ENCODE measurements at regions not wholly inside any gene's neighbourhood (a gene's known extent, or its start where the extent isn't known, plus 50 kb on each side); places are given as distances from the start of the nearest gene placed in this dataset.

DNA sequence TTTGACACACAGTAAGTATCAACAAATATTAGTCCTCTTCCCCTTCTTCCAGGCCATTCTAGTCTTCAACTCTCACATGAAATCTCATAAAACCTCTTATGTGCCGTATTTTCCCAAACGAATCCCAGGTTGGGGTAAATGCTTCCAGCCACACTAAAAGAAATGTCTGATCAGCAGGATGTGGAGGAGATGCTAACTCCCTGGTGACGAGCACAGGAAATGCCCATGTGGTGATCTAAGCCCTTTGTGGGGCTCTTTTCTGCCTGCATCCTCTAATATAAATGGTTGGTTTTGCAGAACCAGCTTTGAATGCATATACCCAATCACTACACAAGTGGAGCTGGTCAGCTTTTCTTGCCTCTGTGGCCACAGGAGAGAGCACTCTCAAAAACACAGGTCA lies 498.2 kb upstream of the ERCC4 start:
- TF ChIP-seq, protein P1, sequence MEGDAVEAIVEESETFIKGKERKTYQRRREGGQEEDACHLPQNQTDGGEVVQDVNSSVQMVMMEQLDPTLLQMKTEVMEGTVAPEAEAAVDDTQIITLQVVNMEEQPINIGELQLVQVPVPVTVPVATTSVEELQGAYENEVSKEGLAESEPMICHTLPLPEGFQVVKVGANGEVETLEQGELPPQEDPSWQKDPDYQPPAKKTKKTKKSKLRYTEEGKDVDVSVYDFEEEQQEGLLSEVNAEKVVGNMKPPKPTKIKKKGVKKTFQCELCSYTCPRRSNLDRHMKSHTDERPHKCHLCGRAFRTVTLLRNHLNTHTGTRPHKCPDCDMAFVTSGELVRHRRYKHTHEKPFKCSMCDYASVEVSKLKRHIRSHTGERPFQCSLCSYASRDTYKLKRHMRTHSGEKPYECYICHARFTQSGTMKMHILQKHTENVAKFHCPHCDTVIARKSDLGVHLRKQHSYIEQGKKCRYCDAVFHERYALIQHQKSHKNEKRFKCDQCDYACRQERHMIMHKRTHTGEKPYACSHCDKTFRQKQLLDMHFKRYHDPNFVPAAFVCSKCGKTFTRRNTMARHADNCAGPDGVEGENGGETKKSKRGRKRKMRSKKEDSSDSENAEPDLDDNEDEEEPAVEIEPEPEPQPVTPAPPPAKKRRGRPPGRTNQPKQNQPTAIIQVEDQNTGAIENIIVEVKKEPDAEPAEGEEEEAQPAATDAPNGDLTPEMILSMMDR (IDR thresholded peaks at IDR 0.05; ENCODE audit: insufficient read depth, low read length, severe bottlenecking) = no peak
- DNase-seq (ENCODE audit: low read depth) = no peak
- Histone ChIP-seq H3K4me3 (ENCODE audit: low read depth, low read length) (no peak overlapping the region), H3K36me3 (ENCODE audit: control insufficient read depth, insufficient read depth, low read length) (no peaks in the 10 kb centered on the region), H3K27me3 (ENCODE audit: control insufficient read depth, insufficient read depth, low read length) (no peaks in the 10 kb centered on the region)
- no peak for FAIRE-seq

DNA sequence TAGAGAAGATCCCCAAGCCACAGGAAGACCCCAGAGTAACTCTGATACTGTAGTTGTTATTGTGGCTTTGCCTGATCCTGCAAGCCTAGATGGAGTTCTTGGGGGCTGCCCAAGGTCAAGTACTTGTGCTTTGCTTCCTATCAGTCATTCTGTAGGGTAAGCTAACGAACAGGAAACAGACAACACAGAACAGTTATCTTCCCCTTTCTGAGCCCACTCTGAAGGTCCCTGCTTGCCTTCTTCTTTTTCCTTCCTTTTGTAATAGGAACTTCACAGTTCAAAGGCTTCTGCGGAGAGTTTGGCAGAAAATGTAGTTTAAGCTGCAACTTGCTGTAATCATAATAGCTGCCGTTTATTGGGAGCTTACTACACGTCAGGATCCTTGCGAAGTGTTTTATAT lies 494.1 kb upstream of the ERCC4 start:
- no peaks in the 10 kb centered on the region for H3K36me3 ChIP-seq (ENCODE audit: control insufficient read depth, insufficient read depth, low read length)
- H3K4me3 ChIP-seq (ENCODE audit: low read depth, low read length) = no peak overlapping the region
- TF ChIP-seq, protein P1 (IDR thresholded peaks at IDR 0.05; ENCODE audit: insufficient read depth, low read length, severe bottlenecking) = no peak
- FAIRE-seq = no peak
- DNase-seq (ENCODE audit: low read depth) = no peak
- H3K27me3 ChIP-seq (ENCODE audit: control insufficient read depth, insufficient read depth, low read length) = no peaks in the 10 kb centered on the region

DNA sequence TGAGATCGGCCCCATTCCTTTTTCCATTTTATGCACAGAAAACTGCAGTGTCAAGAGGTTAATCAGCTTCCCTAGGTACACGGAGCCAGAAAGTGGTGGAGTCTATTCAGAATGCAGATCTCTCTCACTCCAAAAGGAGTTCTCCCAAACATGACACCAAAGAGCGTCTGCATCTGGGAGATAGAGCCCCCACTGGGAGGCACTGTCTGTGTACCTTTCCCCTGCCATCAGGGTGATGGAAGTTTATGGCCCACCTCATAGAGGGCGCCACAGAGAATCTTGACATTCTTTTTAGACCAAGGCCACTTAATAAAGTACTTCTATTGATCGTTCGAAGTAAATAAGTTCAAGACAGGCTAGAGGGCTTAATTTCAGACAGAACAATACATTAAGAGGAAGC lies 493.7 kb upstream of the ERCC4 start:
- no peak for FAIRE-seq
- TF ChIP-seq, protein P1 (IDR thresholded peaks at IDR 0.05; ENCODE audit: insufficient read depth, low read length, severe bottlenecking) = no peak
- H3K27me3 ChIP-seq (ENCODE audit: control insufficient read depth, insufficient read depth, low read length) = no peaks in the 10 kb centered on the region

DNA sequence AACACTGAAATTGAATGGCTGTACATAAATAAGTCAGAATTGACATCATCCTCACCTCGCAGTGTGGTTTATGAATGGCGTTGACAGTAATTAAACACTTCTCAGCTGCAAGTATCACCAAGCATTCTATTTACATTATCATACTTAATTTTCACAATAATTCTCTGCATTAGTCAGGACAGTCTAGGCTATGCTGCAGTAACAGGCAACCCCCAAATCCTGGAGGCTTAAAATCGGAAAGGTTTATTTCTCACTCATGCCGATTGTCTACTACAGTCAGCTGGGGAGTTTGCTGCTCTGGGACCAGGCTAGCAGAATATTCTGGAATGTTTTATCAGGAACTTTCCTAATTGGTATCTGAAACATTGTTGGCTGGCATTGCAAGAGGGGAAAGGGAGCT lies 493.2 kb upstream of the ERCC4 start:
- DNase-seq (ENCODE audit: low read depth) = no peak
- Histone ChIP-seq H3K27me3 (ENCODE audit: control insufficient read depth, insufficient read depth, low read length) (no peaks in the 10 kb centered on the region), H3K36me3 (ENCODE audit: control insufficient read depth, insufficient read depth, low read length) (no peaks in the 10 kb centered on the region), H3K4me3 (ENCODE audit: low read depth, low read length) (no peak overlapping the region)
- FAIRE-seq = no peak
- TF ChIP-seq, protein P1 (IDR thresholded peaks at IDR 0.05; ENCODE audit: insufficient read depth, low read length, severe bottlenecking) = no peak

More for the DNA sequence above, 493.7 kb upstream of the ERCC4 start:
- no peaks in the 10 kb centered on the region for H3K36me3 ChIP-seq (ENCODE audit: control insufficient read depth, insufficient read depth, low read length)
- no peak for DNase-seq (ENCODE audit: low read depth)
- no peak overlapping the region for H3K4me3 ChIP-seq (ENCODE audit: low read depth, low read length)

DNA sequence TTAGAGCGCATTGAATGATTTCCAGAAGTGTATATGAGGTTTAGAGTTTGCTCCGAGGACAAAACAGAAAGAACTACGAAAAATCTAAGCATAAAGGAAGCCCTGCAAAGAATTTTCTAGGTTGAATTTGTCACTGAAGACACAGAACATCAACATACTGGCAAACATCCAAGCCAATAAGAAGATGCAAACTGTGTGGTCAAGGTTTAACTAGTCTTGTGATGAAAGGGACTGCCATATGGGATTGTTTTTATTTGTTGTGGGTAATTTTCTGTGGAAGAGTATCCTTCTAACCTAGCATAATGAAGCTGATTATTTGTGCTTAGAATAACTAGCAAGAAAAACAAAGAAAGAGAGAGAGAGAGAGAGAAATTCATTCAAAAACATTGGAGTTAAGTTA lies 492.0 kb upstream of the ERCC4 start:
- H3K36me3 ChIP-seq (ENCODE audit: control insufficient read depth, insufficient read depth, low read length) = no peaks in the 10 kb centered on the region
- no peaks in the 10 kb centered on the region for H3K27me3 ChIP-seq (ENCODE audit: control insufficient read depth, insufficient read depth, low read length)
- DNase-seq (ENCODE audit: low read depth) (no peak), FAIRE-seq (no peak)
- TF ChIP-seq, protein P1 (IDR thresholded peaks at IDR 0.05; ENCODE audit: insufficient read depth, low read length, severe bottlenecking) = no peak
- no peak overlapping the region for H3K4me3 ChIP-seq (ENCODE audit: low read depth, low read length)

DNA sequence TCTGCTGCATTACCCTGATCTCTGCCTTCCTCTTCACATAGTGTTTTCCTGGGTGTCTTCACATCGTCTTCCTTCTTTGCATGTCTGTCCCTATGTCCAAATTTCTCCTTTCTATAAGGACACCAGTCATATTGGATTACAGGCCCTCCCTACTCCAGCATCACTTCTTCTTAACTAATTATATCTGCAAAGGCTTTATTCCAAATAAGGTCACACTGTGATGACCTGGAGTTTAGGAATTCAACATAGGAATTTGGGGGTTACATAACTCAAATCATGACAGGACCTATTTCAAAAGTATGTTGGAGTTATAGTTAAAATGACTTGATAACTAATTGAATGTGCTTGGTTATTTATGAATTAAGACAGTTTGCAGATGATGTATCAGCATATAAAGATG lies 490.5 kb upstream of the ERCC4 start:
- FAIRE-seq (no peak), DNase-seq (ENCODE audit: low read depth) (no peak)
- TF ChIP-seq, protein P1 (IDR thresholded peaks at IDR 0.05; ENCODE audit: insufficient read depth, low read length, severe bottlenecking) = no peak
- H3K4me3 ChIP-seq (ENCODE audit: low read depth, low read length) = no peak overlapping the region
- H3K36me3 ChIP-seq (ENCODE audit: control insufficient read depth, insufficient read depth, low read length) = no peaks in the 10 kb centered on the region
- H3K27me3 ChIP-seq (ENCODE audit: control insufficient read depth, insufficient read depth, low read length) = no peaks in the 10 kb centered on the region

Data from bronchial epithelial cell (primary cell).